ENCODE measurements at regions not wholly inside any gene's neighbourhood (a gene's known extent, or its start where the extent isn't known, plus 50 kb on each side); places are given as distances from the start of the nearest gene placed in this dataset.
A peak's percentile ranks its signal among the peaks of the same experiment; 100 is the strongest.

GRCh38 chr9:89798547-89799120, 193.8 kb downstream of the GADD45G start:
- DNase-seq: no peak

GRCh38 chr9:89799221-89799620, 194.4 kb downstream of the GADD45G start:
- DNase-seq: no peak

- DNase-seq: no peak
Observed at GRCh38 chr9:89799766-89800165, 195.0 kb downstream of the GADD45G start.

- no peak for DNase-seq
Observed at GRCh38 chr9:89801341-89801740, 196.5 kb downstream of the GADD45G start.

GRCh38 chr9:89801742-89802670, 197.2 kb downstream of the GADD45G start:
- no peak for DNase-seq

- DNase-seq: no peak
Observed at GRCh38 chr9:89802781-89803355, 198.1 kb downstream of the GADD45G start.

- DNase-seq: no peak
Observed at GRCh38 chr9:89803403-89803802, 198.6 kb downstream of the GADD45G start.

- no peak for DNase-seq
Observed at GRCh38 chr9:89804766-89805531, 200.1 kb downstream of the GADD45G start.

- DNase-seq: no peak
Observed at GRCh38 chr9:89805571-89806292, 200.9 kb downstream of the GADD45G start.

GRCh38 chr9:89806371-89807100, 201.7 kb downstream of the GADD45G start:
- no peak for DNase-seq

GRCh38 chr9:89807101-89807395, 202.2 kb downstream of the GADD45G start:
- no peak for DNase-seq

GRCh38 chr9:89807682-89808075, 202.9 kb downstream of the GADD45G start:
- DNase-seq: no peak

- no peak for DNase-seq
Observed at GRCh38 chr9:89808076-89808755, 203.4 kb downstream of the GADD45G start.

- DNase-seq: no peak
Observed at GRCh38 chr9:89808756-89809181, 204.0 kb downstream of the GADD45G start.

- DNase-seq: no peak
Observed at GRCh38 chr9:89810431-89810830, 205.6 kb downstream of the GADD45G start.

GRCh38 chr9:89811356-89811755, 206.5 kb downstream of the GADD45G start:
- DNase-seq: no peak

- DNase-seq: no peak
Observed at GRCh38 chr9:89811886-89812450, 207.2 kb downstream of the GADD45G start.

- DNase-seq: no peak
Observed at GRCh38 chr9:89812556-89813181, 207.9 kb downstream of the GADD45G start.

- no peak for DNase-seq
Observed at GRCh38 chr9:89813482-89813881, 208.7 kb downstream of the GADD45G start.

GRCh38 chr9:89814340-89815040, 209.7 kb downstream of the GADD45G start:
- peak; percentile 36 for DNase-seq
